K562 (cell line): ENCODE measurements at regions not wholly inside any gene's neighbourhood (a gene's known extent, or its start where the extent isn't known, plus 50 kb on each side); places are given as distances from the start of the nearest gene placed in this dataset.
A peak's percentile ranks its signal among the peaks of the same experiment; 100 is the strongest.

Experiments used
- ATAC-seq: fragments of 200-7000 bp; cut with Tn5 transposase; 3 replicates; pipeline ENCODE4 v1.9.1; 2020; ENCODE audit warnings: moderate library complexity
- BruUV-seq: library from RNA; stranded (reverse); fragments of 400-500 nt; replicated peaks from 2 replicates; lab custom pipeline; 2021; lab: Mats Ljungman, UMichigan
- CTCF ChIA-PET: fragments of 300-600 bp; formaldehyde crosslinking; extraction: SDS; loops from one replicate; lab custom pipeline; 2021; ENCODE audit warnings: low intra/inter-chr PET ratio; lab: Yijun Ruan, JAX
- POLR2A ChIA-PET: fragments of 300-600, 350-650 bp; sonication (Branson Sonifier 250); formaldehyde crosslinking; extraction: SDS; loops from one replicate; lab custom pipeline; 2021; ENCODE audit warnings: antibody characterized with exemption, inconsistent platforms; lab: Yijun Ruan, JAX
- DNase-seq, 4 experiments: peaks; one replicate each; pipeline versions ENCODE4 v3.0.0 to v3.0.0-alpha.2; 2011 to 2018; ENCODE audit warnings: low spot score in 3 of 4, mixed read lengths in 3 of 4; ENCODE audit errors: extremely low read depth in 1 of 4
- FAIRE-seq: peaks from 2 replicates; lab custom pipeline; 2011; peaks lifted over from hg19 to GRCh38; lab: Jason Lieb, UNC
- H2AFZ ChIP-seq: 2 replicates; pipeline ENCODE4 v1.6.0; 2011; ENCODE audit warnings: low read depth, low read length, control low read depth, inconsistent platforms
- H3K27ac ChIP-seq: fragments of 200-600 bp; 3 replicates; pipeline ENCODE4 v1.8.0; 2011; ENCODE audit warnings: low read depth, mild to moderate bottlenecking, control low read depth, inconsistent platforms, low read length, moderate library complexity, mixed read lengths; ENCODE audit errors: extremely low read depth
- H3K27me3 ChIP-seq, 2 experiments: fragments of 300-600 bp in 1 of 2; 2 replicates in 1 of 2; 3 replicates in 1 of 2; pipeline versions ENCODE4 v1.6.0 to v1.8.0; 2011; ENCODE audit warnings: inconsistent platforms in 2 of 2, low read length in 2 of 2, mild to moderate bottlenecking in 1 of 2, mixed read lengths in 1 of 2, moderate library complexity in 1 of 2; ENCODE audit not compliant: control insufficient read depth in 2 of 2, insufficient read depth in 2 of 2
- H3K36me3 ChIP-seq: fragments of 300-600 bp; 3 replicates; pipeline ENCODE4 v1.8.0; 2011; ENCODE audit warnings: mild to moderate bottlenecking, low read length, inconsistent platforms; ENCODE audit not compliant: control insufficient read depth, insufficient read depth
- H3K4me1 ChIP-seq, 2 experiments: fragments of 200-600 bp in 1 of 2; replicated peaks in 1 of 2; 2 replicates in 1 of 2; 3 replicates in 1 of 2; pipeline versions ENCODE4 v1.5.1 to v1.8.0; 2011; ENCODE audit warnings: inconsistent platforms in 2 of 2, low read length in 2 of 2, mild to moderate bottlenecking in 1 of 2, mixed read lengths in 1 of 2, moderate library complexity in 1 of 2; ENCODE audit not compliant: control insufficient read depth in 2 of 2, insufficient read depth in 2 of 2
- H3K4me2 ChIP-seq: 2 replicates; pipeline ENCODE4 v1.6.1; 2011; ENCODE audit warnings: low read length, control low read depth, inconsistent platforms, mixed read lengths; ENCODE audit not compliant: insufficient read depth
- H3K4me3 ChIP-seq: fragments of 200-600 bp; sonication (generic), shearing (Covaris generic); 2 replicates; pipeline ENCODE4 v1.5.1; 2016; ENCODE audit warnings: control low read depth, inconsistent platforms
- H3K79me2 ChIP-seq: fragments of 200-600 bp; 3 replicates; pipeline ENCODE4 v1.8.0; 2011; ENCODE audit warnings: low read length, inconsistent platforms; ENCODE audit not compliant: control insufficient read depth, insufficient read depth
- H3K9ac ChIP-seq, 2 experiments: 2 replicates each; pipeline versions ENCODE4 v1.6.0 to v1.6.1; 2011; ENCODE audit warnings: low read depth in 2 of 2, low read length in 2 of 2, control low read depth in 1 of 2, inconsistent platforms in 1 of 2, mild to moderate bottlenecking in 1 of 2, mixed read lengths in 1 of 2; ENCODE audit not compliant: insufficient read depth in 1 of 2
- H3K9me1 ChIP-seq: one replicate; pipeline ENCODE4 v1.6.0; 2011; ENCODE audit warnings: inconsistent platforms, mild to moderate bottlenecking, low read length, moderate library complexity; ENCODE audit not compliant: control insufficient read depth, insufficient read depth
- H3K9me3 ChIP-seq: replicated peaks from 2 replicates; pipeline ENCODE4 v1.5.1; 2011; ENCODE audit warnings: low read depth, low read length, inconsistent platforms; ENCODE audit not compliant: control insufficient read depth, insufficient read depth
- H4K20me1 ChIP-seq: replicated peaks from 2 replicates; pipeline ENCODE4 v1.6.1; 2011; ENCODE audit warnings: low read length, inconsistent platforms, mixed read lengths; ENCODE audit not compliant: control insufficient read depth, insufficient read depth
- BMI1 ChIP-seq: fragments of 150-350 bp; IDR thresholded peaks from 2 replicates; pipeline ENCODE4 v1.6.1; 2014; ENCODE audit warnings: low read length
- ESRRA ChIP-seq: fragments of 450-650 bp; IDR thresholded peaks from 2 replicates; pipeline ENCODE4 v1.6.1; 2014; ENCODE audit warnings: low read depth, mild to moderate bottlenecking, moderate library complexity, borderline replicate concordance
- ETS1 ChIP-seq: conservative IDR thresholded peaks from 2 replicates; pipeline ENCODE4 v1.6.1; 2011; ENCODE audit warnings: low read depth, mild to moderate bottlenecking, low read length; ENCODE audit not compliant: control insufficient read depth
- GTF2F1 ChIP-seq: IDR thresholded peaks from 2 replicates; pipeline ENCODE4 v1.6.1; 2011; ENCODE audit warnings: low read depth, low read length, improper control_type of control experiment
- PCBP2 ChIP-seq: fragments of 200-400 bp; formaldehyde crosslinking; IDR thresholded peaks from 2 replicates; pipeline ENCODE4 v1.6.1; 2018; ENCODE audit warnings: low read length, low read depth, mild to moderate bottlenecking, moderate library complexity; ENCODE audit not compliant: poor library complexity, severe bottlenecking
- POLR3G ChIP-seq: IDR thresholded peaks from 2 replicates; pipeline ENCODE4 v1.6.1; 2011; ENCODE audit not compliant: insufficient read length, insufficient replicate concordance; ENCODE audit errors: extremely low read depth
- TCF3 ChIP-seq: sonication (generic); formaldehyde crosslinking; IDR thresholded peaks from 2 replicates; pipeline ENCODE4 v1.4.0; 2020; ENCODE audit warnings: mild to moderate bottlenecking, missing genetic modification reagents
- WGBS: fragments of 100-300 bp; shearing (Covaris generic); methylation state at CpG from one replicate; pipeline ENCODE4 v1.1.6; 2016; ENCODE audit warnings: low coverage, mixed read lengths; ENCODE audit not compliant: insufficient coverage; ENCODE audit errors: missing lambda C conversion rate; 5-methylcytosine and 5-hydroxymethylcytosine counted together
- in situ Hi-C: fragments of 300-500 bp; cut with MboI; formaldehyde crosslinking; loops from 4 replicates; pipeline ENCODE4 v1.15.0; 2018; ENCODE audit warnings: inconsistent platforms, mixed read lengths
- intact Hi-C: fragments of 100-400 bp; cut with micrococcal nuclease; formaldehyde crosslinking; loops from 2 replicates; pipeline ENCODE4 v1.14.2; 2022

GRCh38 chr7:97337849-97338248, 220.4 kb downstream of the SDHAF3 start:
- POLR2A ChIA-PET, result no interaction called here
- CTCF ChIA-PET, result no interaction called here
- DNase-seq, result no peak
- in situ Hi-C loops (no loop called here), intact Hi-C loops (no loop called here)
- H3K9ac ChIP-seq, result no peak overlapping the region
- peak; percentile 60 for FAIRE-seq
- no peaks in the 10 kb centered on the region for H3K36me3 ChIP-seq
- H3K4me2 ChIP-seq, result no peak overlapping the region
- H3K27me3 ChIP-seq, result no peaks in the 10 kb centered on the region
- H3K9me3 ChIP-seq, result no peaks in the 10 kb centered on the region
- no TSS peak for BruUV-seq
- H3K79me2 ChIP-seq, result no peaks in the 10 kb centered on the region
- H2AFZ ChIP-seq, result no peak overlapping the region
- H4K20me1 ChIP-seq, result no peaks in the 10 kb centered on the region
- no peaks in the 10 kb centered on the region; a peak in 1 of 5 replicates for H3K4me1 ChIP-seq
- H3K4me3 ChIP-seq, result no peak overlapping the region
- H3K9me1 ChIP-seq, result no peaks in the 10 kb centered on the region
- H3K27ac ChIP-seq, result no peak overlapping the region
- 0% methylated on average over 3 of the region's 3 CpGs for WGBS
- no peak; the same call in 1 of the 3 replicates for ATAC-seq
- TF ChIP-seq POLR3G (no peak), ETS1 (no peak), ESRRA (no peak), PCBP2 (no peak), TCF3 (no peak), GTF2F1 (no peak), BMI1 (no peak)
